NB4 (cell line): ENCODE measurements at regions not wholly inside any gene's neighbourhood (a gene's known extent, or its start where the extent isn't known, plus 50 kb on each side); places are given as distances from the start of the nearest gene placed in this dataset.
"Not testable (repeated sequence)": the region's sequence is repeated elsewhere in the genome, so short reads cannot be mapped to it uniquely, and the experiment has no call there.

ENCODE experiments used
- DNase-seq: peaks from one replicate; pipeline ENCODE4 v3.0.0; 2010; ENCODE audit warnings: low read depth
- H3K4me3 ChIP-seq: one replicate; pipeline ENCODE4 v1.5.1; 2011; ENCODE audit warnings: mild to moderate bottlenecking, low read depth, low read length, moderate library complexity
- MYC ChIP-seq: IDR thresholded peaks from 2 replicates; pipeline ENCODE4 v1.6.1; 2011; ENCODE audit warnings: low read depth, low read length
- POLR2A ChIP-seq: IDR thresholded peaks from 2 replicates; pipeline ENCODE4 v1.6.1; 2011; ENCODE audit warnings: mild to moderate bottlenecking; ENCODE audit not compliant: insufficient read length; ENCODE audit errors: extremely low read depth
- TF ChIP-seq, protein P1 (sequence below): IDR thresholded peaks from one replicate; pipeline ENCODE4 v1.5.1; 2012; ENCODE audit warnings: low read depth, low read length
- TF ChIP-seq, protein P2 (sequence below): IDR thresholded peaks from 2 replicates; pipeline ENCODE4 v1.6.1; 2011; ENCODE audit warnings: low read depth, low read length

DNA sequence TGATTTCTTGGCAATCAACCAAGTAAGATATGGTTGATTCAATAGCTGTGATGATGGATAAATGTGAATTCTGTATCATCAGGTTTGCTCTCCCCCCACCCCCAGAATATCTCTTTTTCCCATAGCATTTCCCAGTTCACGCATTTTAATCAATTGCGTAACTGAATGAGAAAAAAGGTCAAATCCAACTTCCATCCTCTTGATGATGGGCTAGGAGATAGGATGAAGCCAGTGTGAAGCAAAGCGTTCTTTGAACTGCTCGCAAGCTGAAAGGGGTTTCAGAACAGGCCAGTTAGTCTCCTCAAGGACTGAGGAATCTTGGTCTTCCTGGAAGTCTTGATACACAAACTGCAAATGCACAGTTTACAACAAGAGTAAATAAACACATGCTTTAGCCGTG lies 94.5 kb upstream of the ARMC3 start:
- no peak for DNase-seq
- TF ChIP-seq POLR2A, result no peak
- no peak overlapping the region for H3K4me3 ChIP-seq

DNA sequence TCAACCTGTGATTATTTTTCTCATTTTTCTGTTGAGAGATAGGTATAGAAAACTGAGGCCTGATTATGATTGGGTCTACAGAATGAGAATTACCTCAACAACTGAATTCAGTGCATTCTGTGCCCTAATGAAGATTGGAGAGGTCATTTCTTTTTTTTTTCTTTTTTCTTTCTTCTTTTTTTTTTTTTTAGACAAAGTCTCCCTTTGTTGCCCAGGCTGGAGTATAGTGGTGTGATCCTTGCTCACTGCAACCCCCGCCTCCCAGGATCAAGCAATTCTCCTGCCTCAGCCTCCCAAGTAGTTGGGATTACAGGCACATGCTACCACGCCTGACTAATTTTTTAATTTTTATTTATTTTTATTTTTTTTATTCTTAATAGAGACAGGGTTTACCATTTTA lies 95.0 kb upstream of the ARMC3 start:
- DNase-seq, result no peak
- no peak for TF ChIP-seq POLR2A
- TF ChIP-seq, protein P1, sequence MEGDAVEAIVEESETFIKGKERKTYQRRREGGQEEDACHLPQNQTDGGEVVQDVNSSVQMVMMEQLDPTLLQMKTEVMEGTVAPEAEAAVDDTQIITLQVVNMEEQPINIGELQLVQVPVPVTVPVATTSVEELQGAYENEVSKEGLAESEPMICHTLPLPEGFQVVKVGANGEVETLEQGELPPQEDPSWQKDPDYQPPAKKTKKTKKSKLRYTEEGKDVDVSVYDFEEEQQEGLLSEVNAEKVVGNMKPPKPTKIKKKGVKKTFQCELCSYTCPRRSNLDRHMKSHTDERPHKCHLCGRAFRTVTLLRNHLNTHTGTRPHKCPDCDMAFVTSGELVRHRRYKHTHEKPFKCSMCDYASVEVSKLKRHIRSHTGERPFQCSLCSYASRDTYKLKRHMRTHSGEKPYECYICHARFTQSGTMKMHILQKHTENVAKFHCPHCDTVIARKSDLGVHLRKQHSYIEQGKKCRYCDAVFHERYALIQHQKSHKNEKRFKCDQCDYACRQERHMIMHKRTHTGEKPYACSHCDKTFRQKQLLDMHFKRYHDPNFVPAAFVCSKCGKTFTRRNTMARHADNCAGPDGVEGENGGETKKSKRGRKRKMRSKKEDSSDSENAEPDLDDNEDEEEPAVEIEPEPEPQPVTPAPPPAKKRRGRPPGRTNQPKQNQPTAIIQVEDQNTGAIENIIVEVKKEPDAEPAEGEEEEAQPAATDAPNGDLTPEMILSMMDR, result no peak
- TF ChIP-seq, protein P2, sequence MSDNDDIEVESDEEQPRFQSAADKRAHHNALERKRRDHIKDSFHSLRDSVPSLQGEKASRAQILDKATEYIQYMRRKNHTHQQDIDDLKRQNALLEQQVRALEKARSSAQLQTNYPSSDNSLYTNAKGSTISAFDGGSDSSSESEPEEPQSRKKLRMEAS, result no peak
- no peak for TF ChIP-seq MYC
- H3K4me3 ChIP-seq, result no peak overlapping the region

DNA sequence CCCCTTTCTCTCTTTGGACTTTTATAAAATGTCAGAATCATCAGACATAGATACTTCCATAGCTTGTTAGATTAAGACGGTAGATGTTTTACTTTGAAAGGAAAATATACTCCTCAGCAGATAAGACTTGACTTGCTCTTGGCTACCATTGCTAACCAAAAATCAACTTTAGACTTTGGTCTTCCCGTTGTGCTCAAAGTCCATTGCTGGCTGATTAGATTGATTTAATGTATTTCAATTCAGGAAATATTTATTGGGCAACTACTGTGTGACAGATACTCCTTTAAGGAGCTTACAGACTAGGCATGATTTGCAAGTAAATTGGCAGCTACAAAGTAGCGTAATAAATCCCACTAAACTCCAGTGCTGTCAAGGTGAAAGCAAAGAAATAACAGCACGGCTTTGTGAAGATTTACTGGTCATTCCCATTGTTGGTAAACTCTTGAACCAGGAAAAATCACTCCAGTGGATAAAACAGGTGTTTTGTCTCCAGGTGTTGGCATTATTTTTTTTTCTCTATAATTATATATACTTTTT lies 95.7 kb upstream of the ARMC3 start:
- no peak for DNase-seq
- TF ChIP-seq, protein P1, result no peak
- TF ChIP-seq, protein P2, result no peak
- TF ChIP-seq POLR2A, result no peak
- TF ChIP-seq MYC, result no peak

DNA sequence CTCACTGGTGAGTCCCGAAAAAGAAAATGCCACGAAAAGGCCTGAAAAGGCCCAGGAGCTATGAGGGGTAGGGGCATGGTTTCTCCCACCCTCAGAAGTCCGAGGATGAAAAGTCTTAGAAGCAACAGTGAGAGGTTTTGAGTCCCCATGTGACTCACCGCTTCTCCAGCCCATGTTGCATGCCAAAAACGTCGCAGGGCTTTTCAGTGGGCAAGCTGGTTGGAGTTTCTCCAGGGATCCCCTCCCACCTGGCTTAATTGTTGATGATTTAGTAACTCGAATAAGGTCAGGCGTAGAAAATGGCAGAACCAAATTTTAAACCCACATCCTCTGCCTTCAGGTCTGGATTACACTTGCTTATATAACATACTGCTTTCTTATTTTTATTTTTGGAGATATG lies 96.3 kb upstream of the ARMC3 start:
- no peak for DNase-seq
- no peak overlapping the region for H3K4me3 ChIP-seq
- TF ChIP-seq, protein P1, result no peak
- TF ChIP-seq POLR2A, result no peak
- TF ChIP-seq, protein P2, result no peak
- no peak for TF ChIP-seq MYC

More for the DNA sequence above, 95.7 kb upstream of the ARMC3 start:
- H3K4me3 ChIP-seq, result no peak overlapping the region

DNA sequence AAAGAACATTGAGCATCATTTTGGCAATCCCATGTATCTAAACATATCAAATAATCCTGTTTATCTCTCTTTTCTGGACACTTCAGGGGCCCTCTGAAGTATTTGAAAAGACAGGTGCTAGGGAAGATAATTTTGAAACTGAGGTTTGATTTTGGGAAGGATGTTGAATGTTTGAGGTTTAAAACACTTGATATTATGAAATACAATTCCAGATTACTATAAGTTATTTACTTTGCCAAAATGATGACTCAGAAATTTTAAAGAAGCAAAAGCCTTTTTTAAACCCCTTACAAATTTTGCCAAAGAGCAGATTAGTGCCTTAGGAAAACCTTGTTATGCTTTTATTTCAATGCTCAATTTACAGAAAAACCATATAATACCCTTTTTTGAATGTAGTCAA lies 99.1 kb upstream of the ARMC3 start:
- H3K4me3 ChIP-seq, DNase-seq: not testable (repeated sequence)

DNA sequence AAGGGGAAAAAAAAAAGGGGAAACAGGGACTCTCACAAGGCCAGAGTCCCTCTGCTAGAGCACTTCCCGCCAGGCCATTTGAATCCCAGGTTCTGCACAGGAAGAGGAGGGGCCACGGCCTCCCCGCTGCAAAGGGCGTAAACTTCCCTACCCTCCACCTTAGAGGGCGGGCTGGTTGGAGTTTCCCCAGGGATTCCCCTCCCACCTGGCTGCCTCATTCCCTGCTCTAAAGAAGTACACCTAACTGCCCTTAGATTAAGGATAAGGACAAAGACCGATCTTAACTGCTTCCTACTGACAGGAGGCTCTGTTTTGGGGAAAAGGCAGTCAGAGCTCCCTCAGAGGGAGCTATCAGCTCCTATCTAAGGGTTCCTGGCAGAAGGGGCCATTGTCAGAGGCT lies 102.0 kb upstream of the ARMC3 start:
- TF ChIP-seq MYC (no peak), POLR2A (no peak)
- TF ChIP-seq, protein P1, result no peak
- TF ChIP-seq, protein P2, result no peak
- H3K4me3 ChIP-seq, result no peak overlapping the region
- no peak for DNase-seq

DNA sequence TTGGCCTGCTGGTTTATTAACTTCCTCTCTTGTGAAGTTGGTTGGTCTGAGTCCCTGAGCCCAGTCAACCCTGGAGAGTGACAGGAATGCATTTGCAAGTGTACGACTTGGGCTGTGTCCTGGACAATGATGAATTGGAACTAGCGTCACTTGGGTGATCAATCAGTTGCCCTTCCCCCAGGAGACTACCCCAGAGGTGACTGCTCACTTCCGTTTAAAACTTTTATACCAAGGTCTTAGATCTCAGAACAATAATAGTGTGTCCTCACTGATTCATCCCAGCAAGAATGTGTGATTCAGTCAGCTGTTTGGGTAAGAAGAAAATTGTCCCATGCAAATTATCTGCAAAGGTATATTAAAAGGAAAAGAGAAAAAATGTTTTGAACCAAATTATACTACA lies 102.9 kb upstream of the ARMC3 start:
- no peak overlapping the region for H3K4me3 ChIP-seq
- DNase-seq, result no peak
- TF ChIP-seq, protein P2, result no peak
- TF ChIP-seq, protein P1, result no peak
- no peak for TF ChIP-seq MYC
- TF ChIP-seq POLR2A, result no peak
